ENCODE measurements at regions not wholly inside any gene's neighbourhood (a gene's known extent, or its start where the extent isn't known, plus 50 kb on each side); places are given as distances from the start of the nearest gene placed in this dataset.

DNA sequence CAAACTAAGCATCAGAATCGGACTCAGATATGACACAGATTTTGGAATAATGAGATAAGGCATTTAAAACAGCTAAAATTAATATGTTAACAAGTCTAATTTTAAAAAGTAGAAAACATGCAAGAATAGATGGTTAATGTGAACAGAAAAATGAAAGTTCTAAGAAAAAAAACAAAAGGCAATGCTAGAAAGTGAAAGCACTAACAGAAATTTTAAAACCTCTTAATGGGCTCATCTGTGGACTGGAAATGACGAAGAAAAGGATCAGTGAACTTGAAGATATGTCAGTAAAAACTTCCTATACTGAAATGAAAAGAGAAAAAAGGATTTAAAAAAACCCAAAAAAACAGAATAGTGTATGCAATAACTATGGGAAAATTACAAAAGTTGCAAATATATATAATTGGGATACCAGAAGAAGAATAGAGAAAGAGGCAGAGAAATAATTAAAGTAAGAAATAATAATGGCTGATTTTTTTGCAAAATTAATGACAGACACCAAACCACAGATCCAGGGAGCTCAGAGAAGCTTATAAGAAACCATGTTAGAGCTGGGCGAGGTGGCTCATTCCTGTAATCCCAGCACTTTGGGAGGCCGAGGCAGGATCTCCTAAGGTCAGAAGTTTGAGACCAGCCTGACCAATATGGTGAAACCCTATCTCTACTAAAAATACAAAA lies 61.7 kb upstream of the KIF13A start:
- H3K27me3 Mint-ChIP-seq (ENCODE audit: low read depth): no peaks in the 10 kb centered on the region
- no peak overlapping the region for H3K9ac ChIP-seq (ENCODE audit: extremely low read depth, insufficient read length, low read length)
- H4K20me1 ChIP-seq (ENCODE audit: control insufficient read depth, insufficient read depth, insufficient read length): no peaks in the 10 kb centered on the region
- H3K27ac ChIP-seq (ENCODE audit: insufficient read length, low read depth, low read length): no peak overlapping the region
- no peaks in the 10 kb centered on the region for H3K79me2 ChIP-seq (ENCODE audit: insufficient read depth, low read length)
- peaks cover 0 to 7% (median 0%) of the 10 kb centered on the region in 3 experiments; a peak in 1 of 7 replicates for H3K36me3 Mint-ChIP-seq (ENCODE audit: insufficient read depth in 1 of 3, low read depth in 3 of 3)
- DNase-seq: no peak
- H3K9me3 ChIP-seq (ENCODE audit: control insufficient read depth, low read depth, low read length): no peaks in the 10 kb centered on the region
- H3K23ac ChIP-seq (ENCODE audit: insufficient read length, low read depth, low read length): no peak overlapping the region
- H2AK5ac ChIP-seq (ENCODE audit: insufficient read length, low read length): no peak overlapping the region
- H3K4me1 ChIP-seq (ENCODE audit: insufficient read depth, low read length): no peaks in the 10 kb centered on the region
- peaks cover 5 to 8% of the 10 kb centered on the region in 2 experiments; a peak in 3 of 4 replicates for H3K4me1 Mint-ChIP-seq
- no peak overlapping the region for H3K4me3 Mint-ChIP-seq
- no peak overlapping the region for H3T11ph ChIP-seq (ENCODE audit: low read length)
- H2BK5ac ChIP-seq (ENCODE audit: insufficient read length, low read length): no peak overlapping the region
- no peak overlapping the region for H2AFZ ChIP-seq (ENCODE audit: low read length)
- H3K14ac ChIP-seq (ENCODE audit: insufficient read depth, low read length): no peak overlapping the region
- TF ChIP-seq, protein P1, sequence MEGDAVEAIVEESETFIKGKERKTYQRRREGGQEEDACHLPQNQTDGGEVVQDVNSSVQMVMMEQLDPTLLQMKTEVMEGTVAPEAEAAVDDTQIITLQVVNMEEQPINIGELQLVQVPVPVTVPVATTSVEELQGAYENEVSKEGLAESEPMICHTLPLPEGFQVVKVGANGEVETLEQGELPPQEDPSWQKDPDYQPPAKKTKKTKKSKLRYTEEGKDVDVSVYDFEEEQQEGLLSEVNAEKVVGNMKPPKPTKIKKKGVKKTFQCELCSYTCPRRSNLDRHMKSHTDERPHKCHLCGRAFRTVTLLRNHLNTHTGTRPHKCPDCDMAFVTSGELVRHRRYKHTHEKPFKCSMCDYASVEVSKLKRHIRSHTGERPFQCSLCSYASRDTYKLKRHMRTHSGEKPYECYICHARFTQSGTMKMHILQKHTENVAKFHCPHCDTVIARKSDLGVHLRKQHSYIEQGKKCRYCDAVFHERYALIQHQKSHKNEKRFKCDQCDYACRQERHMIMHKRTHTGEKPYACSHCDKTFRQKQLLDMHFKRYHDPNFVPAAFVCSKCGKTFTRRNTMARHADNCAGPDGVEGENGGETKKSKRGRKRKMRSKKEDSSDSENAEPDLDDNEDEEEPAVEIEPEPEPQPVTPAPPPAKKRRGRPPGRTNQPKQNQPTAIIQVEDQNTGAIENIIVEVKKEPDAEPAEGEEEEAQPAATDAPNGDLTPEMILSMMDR (conservative IDR thresholded peaks at IDR 0.05): no peak
- no peak overlapping the region for H4K91ac ChIP-seq (ENCODE audit: insufficient read length, low read depth, low read length)
- H2BK12ac ChIP-seq (ENCODE audit: insufficient read length, low read depth, low read length): no peak overlapping the region
- no peak overlapping the region for H3K27ac Mint-ChIP-seq
- no CpG with 5 or more reads among the region's 4 CpGs for WGBS (ENCODE audit: extremely low coverage, insufficient read length, low lambda C conversion rate)
- no peak overlapping the region for H3K4me2 ChIP-seq (ENCODE audit: insufficient read depth, insufficient read length, low read length)
- H3K27me3 ChIP-seq (ENCODE audit: insufficient read depth, low read length): no peaks in the 10 kb centered on the region
- H4K5ac ChIP-seq (ENCODE audit: insufficient read length, low read depth, low read length): no peak overlapping the region
- H2BK15ac ChIP-seq (ENCODE audit: low read depth, low read length): no peak overlapping the region
- no peak overlapping the region for H4K8ac ChIP-seq (replicated peaks; ENCODE audit: insufficient read length, low read depth, low read length)
- H3K18ac ChIP-seq (ENCODE audit: insufficient read length, low read depth, low read length): no peak overlapping the region
- H3K4ac ChIP-seq (ENCODE audit: low read depth, low read length): no peak overlapping the region
- no peaks in the 10 kb centered on the region for H3K79me1 ChIP-seq (ENCODE audit: insufficient read depth, low read depth, low read length, poor library complexity, severe bottlenecking)
- H3K56ac ChIP-seq (ENCODE audit: insufficient read length, low read depth, low read length): no peak overlapping the region
- H3K9me3 Mint-ChIP-seq: peaks cover 0 to 2% of the 10 kb centered on the region in 2 experiments; a peak in 1 of 5 replicates
- H2BK120ac ChIP-seq (ENCODE audit: low read depth, low read length, poor library complexity, severe bottlenecking): no peak overlapping the region
- no peak overlapping the region for H2BK20ac ChIP-seq (ENCODE audit: low read depth, low read length, poor library complexity, severe bottlenecking)
- H3K23me2 ChIP-seq (ENCODE audit: insufficient read length, low read depth, low read length, poor library complexity, severe bottlenecking): no peaks in the 10 kb centered on the region
